Breast epithelium (tissue), 4 donors: ENCODE measurements at regions not wholly inside any gene's neighbourhood (a gene's known extent, or its start where the extent isn't known, plus 50 kb on each side); places are given as distances from the start of the nearest gene placed in this dataset.

Experiments
- DNase-seq, 2 donors: peaks; one replicate each; pipeline ENCODE4 v3.0.0-alpha.2; 2019; ENCODE audit warnings: low spot score in 2 of 2
- H3K27ac ChIP-seq, 2 donors: fragments of 200-600 bp; sonication (generic) in 1 of 2; one replicate each; pipeline ENCODE4 v1.5.1; 2016 to 2019; ENCODE audit warnings: mild to moderate bottlenecking in 1 of 2
- H3K27me3 ChIP-seq, 2 donors: fragments of 200-600 bp; sonication (generic) in 1 of 2; one replicate each; pipeline versions ENCODE4 v1.5.1 to v1.6.0; 2017 to 2019; ENCODE audit warnings: control low read depth in 1 of 2, mild to moderate bottlenecking in 1 of 2
- H3K36me3 ChIP-seq: fragments of 200-600 bp; one replicate; pipeline ENCODE4 v1.5.1; 2019
- H3K4me1 ChIP-seq, 2 donors: fragments of 200-600 bp; sonication (generic); one replicate each; pipeline ENCODE4 v1.5.1; 2016 to 2019; ENCODE audit warnings: control low read depth in 1 of 2
- H3K4me3 ChIP-seq, 3 donors: fragments of 200-600 bp; sonication (generic); 1 replicate in 2 of 3; 2 replicates in 1 of 3; pipeline ENCODE4 v1.5.1; 2016 to 2019; ENCODE audit warnings: mild to moderate bottlenecking in 3 of 3, moderate library complexity in 2 of 3
- H3K9me3 ChIP-seq, 2 donors: fragments of 200-600 bp; sonication (generic) in 1 of 2; one replicate each; pipeline ENCODE4 v1.5.1; 2016 to 2019; ENCODE audit warnings: control low read depth in 1 of 2
- POLR2A ChIP-seq: fragments of 450-650 bp; IDR thresholded peaks from one replicate; pipeline ENCODE4 v1.6.1; 2016; ENCODE audit warnings: antibody characterized with exemption, mild to moderate bottlenecking, moderate library complexity
- POLR2AphosphoS5 ChIP-seq, 3 donors: sonication (generic); formaldehyde crosslinking; IDR thresholded peaks; one replicate each; pipeline ENCODE4 v1.6.1; 2017; ENCODE audit warnings: antibody characterized with exemption in 3 of 3
- intact Hi-C: fragments of 100-400 bp; cut with DNase I; formaldehyde crosslinking; loops from one replicate; pipeline ENCODE4 v1.15.1; 2023; ENCODE audit warnings: low total_unique reads
- TF ChIP-seq, protein P1 (sequence below), 3 donors: fragments of 450-650 bp; IDR thresholded peaks; one replicate each; pipeline ENCODE4 v1.5.1; 2016 to 2017; ENCODE audit warnings: antibody characterized with exemption in 3 of 3, mild to moderate bottlenecking in 3 of 3, moderate library complexity in 3 of 3

DNA sequence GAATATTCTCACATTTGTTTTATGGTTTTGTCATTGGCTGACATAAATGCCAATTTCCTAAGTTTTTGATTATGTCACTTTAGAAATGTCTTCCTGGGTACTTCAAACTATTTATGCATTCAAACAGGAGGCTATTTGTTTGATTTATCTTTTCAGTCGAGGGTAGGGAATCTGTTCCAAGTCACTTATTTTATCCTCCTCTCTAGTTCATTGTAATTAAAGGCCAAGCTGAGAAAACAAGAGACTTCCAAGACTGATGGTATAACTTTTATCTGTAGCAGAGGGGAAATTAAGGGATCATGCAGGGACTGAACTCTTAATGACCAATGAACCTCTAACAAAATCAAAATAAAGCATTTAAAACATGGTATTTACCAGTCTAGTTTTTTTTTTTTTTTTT lies 968.4 kb downstream of the SORCS3 start:
- Histone ChIP-seq H3K4me1 (no peaks in the 10 kb centered on the region), H3K27ac (no peak overlapping the region), H3K27me3 (no peaks in the 10 kb centered on the region), H3K4me3 (no peak overlapping the region), H3K9me3 (no peaks in the 10 kb centered on the region), H3K36me3 (no peaks in the 10 kb centered on the region)
- intact Hi-C loops: no loop called here
- DNase-seq: no peak
- TF ChIP-seq, protein P1, sequence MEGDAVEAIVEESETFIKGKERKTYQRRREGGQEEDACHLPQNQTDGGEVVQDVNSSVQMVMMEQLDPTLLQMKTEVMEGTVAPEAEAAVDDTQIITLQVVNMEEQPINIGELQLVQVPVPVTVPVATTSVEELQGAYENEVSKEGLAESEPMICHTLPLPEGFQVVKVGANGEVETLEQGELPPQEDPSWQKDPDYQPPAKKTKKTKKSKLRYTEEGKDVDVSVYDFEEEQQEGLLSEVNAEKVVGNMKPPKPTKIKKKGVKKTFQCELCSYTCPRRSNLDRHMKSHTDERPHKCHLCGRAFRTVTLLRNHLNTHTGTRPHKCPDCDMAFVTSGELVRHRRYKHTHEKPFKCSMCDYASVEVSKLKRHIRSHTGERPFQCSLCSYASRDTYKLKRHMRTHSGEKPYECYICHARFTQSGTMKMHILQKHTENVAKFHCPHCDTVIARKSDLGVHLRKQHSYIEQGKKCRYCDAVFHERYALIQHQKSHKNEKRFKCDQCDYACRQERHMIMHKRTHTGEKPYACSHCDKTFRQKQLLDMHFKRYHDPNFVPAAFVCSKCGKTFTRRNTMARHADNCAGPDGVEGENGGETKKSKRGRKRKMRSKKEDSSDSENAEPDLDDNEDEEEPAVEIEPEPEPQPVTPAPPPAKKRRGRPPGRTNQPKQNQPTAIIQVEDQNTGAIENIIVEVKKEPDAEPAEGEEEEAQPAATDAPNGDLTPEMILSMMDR (IDR thresholded peaks at IDR 0.05): no peak
- TF ChIP-seq POLR2A: no peak
- no peak for TF ChIP-seq POLR2AphosphoS5 (IDR thresholded peaks at IDR 0.05)

DNA sequence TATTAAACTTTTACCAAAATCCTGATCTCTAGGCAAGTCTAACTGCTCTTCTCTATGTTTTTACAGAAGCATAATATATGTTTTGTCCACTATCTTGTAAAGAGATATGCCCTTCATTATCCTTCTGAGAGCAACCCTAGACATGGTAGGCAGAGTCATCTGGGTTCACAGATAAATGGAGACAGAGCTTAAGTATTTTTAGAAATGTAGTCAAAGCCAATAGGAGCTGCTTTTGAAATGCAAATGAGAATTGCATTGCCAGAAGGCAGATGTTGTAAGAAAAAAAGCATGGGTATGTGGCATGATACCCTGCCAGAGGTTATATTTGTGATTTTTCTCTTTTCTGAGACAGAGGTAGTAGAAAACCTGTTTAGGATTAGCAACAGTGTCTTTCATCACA lies 964.8 kb downstream of the SORCS3 start:
- Histone ChIP-seq H3K4me3 (no peak overlapping the region), H3K4me1 (no peaks in the 10 kb centered on the region), H3K27me3 (no peaks in the 10 kb centered on the region), H3K36me3 (no peaks in the 10 kb centered on the region), H3K27ac (no peak overlapping the region), H3K9me3 (no peaks in the 10 kb centered on the region)
- TF ChIP-seq POLR2A (no peak), POLR2AphosphoS5 (IDR thresholded peaks at IDR 0.05) (no peak)
- TF ChIP-seq, protein P1 (IDR thresholded peaks at IDR 0.05): no peak
- intact Hi-C loops: no loop called here
- no peak for DNase-seq

DNA sequence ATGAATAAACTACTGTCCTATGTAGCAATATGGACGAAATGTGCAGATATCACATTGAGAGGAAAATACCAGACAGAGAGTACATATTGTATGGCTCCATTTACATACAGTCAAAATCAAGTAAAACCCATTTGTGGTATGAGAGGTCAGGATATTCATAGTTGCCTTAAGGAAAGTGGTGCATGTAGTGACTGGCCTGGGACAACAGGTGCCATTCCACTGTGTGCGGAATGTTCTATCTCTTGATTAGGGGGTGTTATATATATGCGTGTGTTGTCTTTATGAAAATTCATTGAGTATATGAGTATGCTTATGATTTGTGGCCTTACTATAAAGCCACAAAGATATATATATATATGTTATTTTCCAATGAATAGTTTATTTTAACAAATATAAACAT lies 964.0 kb downstream of the SORCS3 start:
- Histone ChIP-seq H3K27me3 (no peaks in the 10 kb centered on the region), H3K36me3 (no peaks in the 10 kb centered on the region), H3K27ac (no peak overlapping the region), H3K4me1 (no peaks in the 10 kb centered on the region), H3K9me3 (no peaks in the 10 kb centered on the region), H3K4me3 (no peak overlapping the region)
- TF ChIP-seq POLR2A (no peak), POLR2AphosphoS5 (IDR thresholded peaks at IDR 0.05) (no peak)
- TF ChIP-seq, protein P1 (IDR thresholded peaks at IDR 0.05): no peak
- DNase-seq: no peak
- intact Hi-C loops: no loop called here

DNA sequence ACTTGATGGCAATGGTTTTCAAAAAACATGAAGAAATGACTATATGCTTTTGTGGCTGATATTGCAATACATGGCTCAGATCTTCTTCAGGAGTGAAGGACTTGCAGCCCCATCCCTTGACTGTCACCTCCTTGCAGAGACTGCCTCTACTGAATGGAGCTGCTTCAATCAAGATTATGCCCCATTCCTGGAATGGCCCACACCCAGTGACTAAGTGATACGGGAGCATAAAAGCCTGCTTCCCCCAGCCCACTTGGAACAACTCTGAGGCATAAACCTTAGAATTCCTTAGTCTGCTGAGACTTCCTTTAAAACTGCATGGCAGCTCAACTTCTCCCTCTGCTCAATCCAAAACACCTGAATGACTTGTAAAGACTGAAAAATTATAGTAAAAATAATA lies 957.1 kb downstream of the SORCS3 start:
- no peak overlapping the region for H3K4me3 ChIP-seq
- intact Hi-C loops: no loop called here

DNA sequence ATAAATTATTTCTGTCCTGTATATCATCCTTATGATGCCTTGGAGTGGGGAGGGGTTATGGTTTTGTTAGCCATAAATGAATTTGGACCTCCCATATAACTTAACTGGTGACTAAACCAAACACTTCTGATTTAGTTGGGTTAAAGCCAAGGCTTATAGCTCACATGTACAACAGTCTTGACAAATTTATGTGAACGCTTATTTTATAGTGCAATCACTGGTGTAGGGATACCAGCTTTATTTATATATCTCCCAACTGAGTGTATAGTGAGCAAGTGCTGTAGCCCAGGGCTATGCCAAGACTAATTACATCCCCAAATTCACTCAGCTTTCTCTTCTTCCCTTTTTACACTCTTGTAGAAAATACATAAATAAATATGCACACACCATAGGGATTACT lies 956.2 kb downstream of the SORCS3 start:
- Histone ChIP-seq H3K4me3 (no peak overlapping the region), H3K4me1 (no peaks in the 10 kb centered on the region), H3K27me3 (no peaks in the 10 kb centered on the region), H3K27ac (no peak overlapping the region), H3K36me3 (no peaks in the 10 kb centered on the region), H3K9me3 (no peaks in the 10 kb centered on the region)
- DNase-seq: no peak
- TF ChIP-seq, protein P1 (IDR thresholded peaks at IDR 0.05): no peak
- no peak for TF ChIP-seq POLR2AphosphoS5 (IDR thresholded peaks at IDR 0.05)
- TF ChIP-seq POLR2A: no peak
- intact Hi-C loops: no loop called here

More for the DNA sequence above, 957.1 kb downstream of the SORCS3 start:
- DNase-seq: no peak
- no peak for TF ChIP-seq POLR2A
- no peak for TF ChIP-seq POLR2AphosphoS5 (IDR thresholded peaks at IDR 0.05)
- TF ChIP-seq, protein P1 (IDR thresholded peaks at IDR 0.05): no peak
- no peaks in the 10 kb centered on the region for H3K27me3 ChIP-seq
- H3K27ac ChIP-seq: no peak overlapping the region
- no peaks in the 10 kb centered on the region for H3K36me3 ChIP-seq
- H3K9me3 ChIP-seq: no peaks in the 10 kb centered on the region
- no peaks in the 10 kb centered on the region for H3K4me1 ChIP-seq
